Activated naive CD4-positive, alpha-beta T cell treated with anti-CD3 and anti-CD28 coated beads, Interleukin-2, amount 50 U/mL, for 24 hours (primary cell): ENCODE measurements at regions not wholly inside any gene's neighbourhood (a gene's known extent, or its start where the extent isn't known, plus 50 kb on each side); places are given as distances from the start of the nearest gene placed in this dataset.

ENCODE experiments used
- H3K27ac Mint-ChIP-seq: one replicate; pipeline ENCODE4 v1.8.0; 2021; ENCODE audit warnings: mild to moderate bottlenecking, mixed read lengths
- H3K27me3 Mint-ChIP-seq: one replicate; pipeline ENCODE4 v1.8.0; 2021; ENCODE audit warnings: mixed read lengths
- H3K36me3 Mint-ChIP-seq: one replicate; pipeline ENCODE4 v1.8.0; 2021; ENCODE audit warnings: mixed read lengths
- H3K4me1 Mint-ChIP-seq: one replicate; pipeline ENCODE4 v1.8.0; 2021; ENCODE audit warnings: mixed read lengths
- H3K4me3 Mint-ChIP-seq: one replicate; pipeline ENCODE4 v1.8.0; 2021; ENCODE audit warnings: mild to moderate bottlenecking, mixed read lengths
- H3K9me3 Mint-ChIP-seq: one replicate; pipeline ENCODE4 v1.8.0; 2021; ENCODE audit warnings: mixed read lengths

DNA sequence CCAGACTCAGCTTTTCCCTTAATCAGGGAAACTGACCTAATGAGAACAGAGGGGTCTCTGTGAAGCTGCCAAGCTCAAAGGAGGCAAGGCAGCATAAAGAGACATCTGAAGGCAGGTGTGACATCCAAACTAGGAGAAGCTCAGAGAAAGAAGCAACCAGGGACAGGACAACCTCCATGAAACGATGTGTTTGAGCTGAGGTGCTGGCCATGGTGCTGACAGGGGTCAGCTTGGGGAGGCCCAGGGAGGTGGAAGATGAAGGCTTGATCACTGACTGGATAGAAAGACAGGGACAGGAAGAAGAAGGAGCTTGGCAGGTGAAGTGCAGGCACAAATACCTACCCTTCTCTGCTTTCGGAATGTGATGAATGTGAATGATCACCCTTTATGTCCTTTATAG is 179.5 kb upstream of the NSMCE3 start:
- H3K27me3 Mint-ChIP-seq: peaks cover 4% of the 10 kb centered on the region

DNA sequence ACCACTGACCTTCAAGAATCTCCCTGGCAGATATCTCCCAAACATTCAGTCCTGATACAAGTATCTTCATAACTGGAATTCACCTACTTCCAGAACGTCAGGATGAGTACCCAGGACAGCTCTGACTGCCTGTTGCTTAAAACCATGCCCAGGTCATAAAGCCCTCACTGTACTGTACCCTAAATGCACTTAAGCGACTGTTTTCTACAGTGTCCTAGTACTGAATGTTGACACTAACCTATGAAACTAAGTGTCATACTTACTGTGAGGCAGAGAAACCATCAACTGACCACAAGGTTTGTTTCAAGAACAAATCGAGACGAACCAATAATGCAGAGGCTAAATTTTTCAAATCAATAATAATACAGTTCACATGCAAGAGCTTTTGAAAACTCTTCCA is 178.7 kb upstream of the NSMCE3 start:
- H3K27ac Mint-ChIP-seq: no peak overlapping the region
- H3K27me3 Mint-ChIP-seq: peaks cover 4% of the 10 kb centered on the region
- H3K9me3 Mint-ChIP-seq: no peaks in the 10 kb centered on the region
- no peak overlapping the region for H3K4me3 Mint-ChIP-seq
- peaks cover 9% of the 10 kb centered on the region for H3K4me1 Mint-ChIP-seq
- no peaks in the 10 kb centered on the region for H3K36me3 Mint-ChIP-seq

More for the DNA sequence above, 179.5 kb upstream of the NSMCE3 start:
- Mint-ChIP-seq H3K4me1 (peaks cover 17% of the 10 kb centered on the region), H3K36me3 (no peaks in the 10 kb centered on the region), H3K9me3 (no peaks in the 10 kb centered on the region), H3K4me3 (no peak overlapping the region), H3K27ac (no peak overlapping the region)

GRCh38 chr15:29446480-29446879 is 176.9 kb upstream of the NSMCE3 start:
- Mint-ChIP-seq H3K27ac (no peak overlapping the region), H3K27me3 (peaks cover 4% of the 10 kb centered on the region), H3K36me3 (no peaks in the 10 kb centered on the region), H3K4me1 (no peaks in the 10 kb centered on the region), H3K9me3 (no peaks in the 10 kb centered on the region), H3K4me3 (no peak overlapping the region)

- Mint-ChIP-seq H3K4me1 (no peaks in the 10 kb centered on the region), H3K9me3 (no peaks in the 10 kb centered on the region), H3K4me3 (no peak overlapping the region), H3K36me3 (no peaks in the 10 kb centered on the region), H3K27ac (no peak overlapping the region), H3K27me3 (peaks cover 3% of the 10 kb centered on the region)
Observed at GRCh38 chr15:29442532-29442931, 172.9 kb upstream of the NSMCE3 start.

DNA sequence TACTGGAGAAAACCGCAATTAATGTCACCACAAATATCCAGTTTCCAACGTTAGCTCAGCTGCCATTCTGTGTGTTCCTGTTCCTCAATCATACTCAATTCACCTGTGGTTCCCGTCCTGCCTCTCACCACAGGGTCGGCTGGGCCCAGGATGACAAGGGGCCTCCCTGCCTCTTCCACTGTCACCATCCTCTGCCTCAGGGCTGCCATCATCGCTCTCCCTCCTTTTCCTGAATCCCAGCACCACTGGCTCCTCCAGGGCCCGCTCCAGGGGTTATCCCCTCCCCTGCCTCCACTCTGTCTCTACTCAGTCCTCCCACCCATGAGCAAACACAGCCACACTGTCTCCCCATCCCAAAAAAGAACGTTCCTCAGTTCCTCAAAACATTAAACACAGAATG is 170.9 kb upstream of the NSMCE3 start:
- no peaks in the 10 kb centered on the region for H3K36me3 Mint-ChIP-seq

DNA sequence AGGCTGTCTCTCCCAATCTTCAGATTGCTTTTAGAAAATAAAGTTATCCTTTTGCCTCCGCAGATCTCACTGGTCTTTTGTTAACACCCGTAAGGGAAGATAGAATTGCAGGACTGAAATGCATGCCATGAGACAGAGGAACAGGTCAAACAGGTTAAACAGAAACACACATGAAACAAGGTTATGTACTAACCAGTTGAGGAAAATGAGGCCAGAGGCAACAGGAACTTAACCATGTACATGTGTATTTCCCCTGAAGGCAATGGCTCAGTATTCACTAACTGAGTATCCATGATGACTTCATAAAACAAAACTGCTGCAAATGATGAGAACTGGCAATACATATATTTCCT is 169.1 kb upstream of the NSMCE3 start:
- H3K4me1 Mint-ChIP-seq: no peaks in the 10 kb centered on the region
- H3K36me3 Mint-ChIP-seq: no peaks in the 10 kb centered on the region
- H3K27me3 Mint-ChIP-seq: peaks cover 6% of the 10 kb centered on the region
- no peak overlapping the region for H3K4me3 Mint-ChIP-seq
- no peaks in the 10 kb centered on the region for H3K9me3 Mint-ChIP-seq
- no peak overlapping the region for H3K27ac Mint-ChIP-seq

More for the DNA sequence above, 170.9 kb upstream of the NSMCE3 start:
- no peak overlapping the region for H3K27ac Mint-ChIP-seq
- H3K4me1 Mint-ChIP-seq: no peaks in the 10 kb centered on the region
- H3K27me3 Mint-ChIP-seq: peaks cover 4% of the 10 kb centered on the region
- H3K4me3 Mint-ChIP-seq: no peak overlapping the region
- no peaks in the 10 kb centered on the region for H3K9me3 Mint-ChIP-seq

- no peaks in the 10 kb centered on the region for H3K9me3 Mint-ChIP-seq
- no peaks in the 10 kb centered on the region for H3K4me1 Mint-ChIP-seq
- no peak overlapping the region for H3K27ac Mint-ChIP-seq
- H3K36me3 Mint-ChIP-seq: no peaks in the 10 kb centered on the region
- H3K27me3 Mint-ChIP-seq: peaks cover 6% of the 10 kb centered on the region
- H3K4me3 Mint-ChIP-seq: no peak overlapping the region
Observed at GRCh38 chr15:29437888-29438702, 168.5 kb upstream of the NSMCE3 start.

DNA sequence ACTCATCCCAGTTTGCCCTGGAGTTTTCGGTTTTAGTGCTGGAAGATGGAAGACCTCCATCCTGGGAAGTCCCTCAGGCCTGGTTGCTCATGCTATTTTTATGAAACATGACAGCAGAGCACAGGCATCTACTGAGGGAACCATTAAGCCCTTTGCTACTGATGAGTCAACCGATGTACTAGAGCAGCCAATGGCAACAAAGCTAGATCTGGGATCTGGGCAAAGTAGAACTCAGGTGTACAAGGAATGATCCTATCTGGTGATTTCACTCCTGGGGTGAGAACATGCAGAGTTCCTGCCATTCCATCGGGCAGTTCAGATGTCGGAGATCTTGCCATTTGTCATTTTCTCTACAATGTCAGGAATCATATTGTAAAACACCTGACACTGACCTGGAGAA is 166.2 kb upstream of the NSMCE3 start:
- H3K4me3 Mint-ChIP-seq: no peak overlapping the region
- H3K4me1 Mint-ChIP-seq: no peaks in the 10 kb centered on the region
- H3K27me3 Mint-ChIP-seq: peaks cover 9% of the 10 kb centered on the region
- H3K36me3 Mint-ChIP-seq: no peaks in the 10 kb centered on the region
- no peaks in the 10 kb centered on the region for H3K9me3 Mint-ChIP-seq
- no peak overlapping the region for H3K27ac Mint-ChIP-seq

GRCh38 chr15:29434280-29434679 is 164.7 kb upstream of the NSMCE3 start:
- no peaks in the 10 kb centered on the region for H3K4me1 Mint-ChIP-seq
- H3K36me3 Mint-ChIP-seq: no peaks in the 10 kb centered on the region
- H3K27ac Mint-ChIP-seq: no peak overlapping the region
- H3K9me3 Mint-ChIP-seq: no peaks in the 10 kb centered on the region
- H3K4me3 Mint-ChIP-seq: no peak overlapping the region
- peaks cover 6% of the 10 kb centered on the region for H3K27me3 Mint-ChIP-seq

DNA sequence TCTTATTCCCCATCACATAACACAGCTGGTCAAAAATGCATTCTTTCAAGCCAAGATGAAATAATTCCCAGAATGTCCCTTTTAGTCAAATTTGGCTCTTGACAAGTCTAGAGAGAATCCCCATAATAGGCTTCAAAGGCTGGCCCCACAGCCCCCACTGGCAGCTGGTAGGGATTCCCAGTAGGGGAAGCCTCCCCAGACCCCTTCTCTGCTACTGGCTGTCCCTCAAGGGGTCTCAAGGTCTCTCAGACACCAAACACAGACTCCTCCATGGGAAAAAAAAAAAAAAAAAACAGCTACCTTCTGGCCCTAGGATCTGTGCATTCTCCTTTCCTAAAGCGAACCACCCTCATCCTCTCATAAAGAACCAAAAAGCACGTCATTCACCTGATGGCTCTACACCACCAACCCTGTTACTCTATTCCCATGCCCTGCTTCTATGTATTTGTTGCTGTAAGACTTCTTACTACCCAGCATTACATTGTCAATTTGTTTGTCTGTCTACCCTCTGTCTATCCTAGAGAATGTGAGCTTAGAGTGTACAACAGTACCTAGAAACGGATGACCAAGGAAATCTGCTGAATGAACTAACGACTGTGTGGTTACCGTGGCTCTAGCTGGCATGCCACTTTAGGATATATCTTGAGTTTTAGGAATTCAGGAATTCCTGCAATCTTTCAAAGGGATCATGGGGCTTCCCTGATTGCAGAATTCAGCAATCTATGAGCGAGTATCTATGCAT is 164.1 kb upstream of the NSMCE3 start:
- H3K36me3 Mint-ChIP-seq: no peaks in the 10 kb centered on the region
- H3K4me3 Mint-ChIP-seq: no peak overlapping the region
- no peaks in the 10 kb centered on the region for H3K9me3 Mint-ChIP-seq
- H3K27me3 Mint-ChIP-seq: peaks cover 6% of the 10 kb centered on the region
- no peak overlapping the region for H3K27ac Mint-ChIP-seq
- no peaks in the 10 kb centered on the region for H3K4me1 Mint-ChIP-seq

GRCh38 chr15:29433050-29433318 is 163.4 kb upstream of the NSMCE3 start:
- H3K27me3 Mint-ChIP-seq: peaks cover 6% of the 10 kb centered on the region
- no peak overlapping the region for H3K27ac Mint-ChIP-seq
- H3K9me3 Mint-ChIP-seq: no peaks in the 10 kb centered on the region
- no peaks in the 10 kb centered on the region for H3K4me1 Mint-ChIP-seq
- H3K36me3 Mint-ChIP-seq: no peaks in the 10 kb centered on the region
- H3K4me3 Mint-ChIP-seq: no peak overlapping the region

- Mint-ChIP-seq H3K27ac (no peak overlapping the region), H3K36me3 (no peaks in the 10 kb centered on the region), H3K27me3 (peaks cover 10% of the 10 kb centered on the region), H3K4me3 (no peak overlapping the region), H3K9me3 (no peaks in the 10 kb centered on the region), H3K4me1 (no peaks in the 10 kb centered on the region)
Observed at GRCh38 chr15:29432191-29433049, 162.8 kb upstream of the NSMCE3 start.

GRCh38 chr15:29430831-29431230 is 161.2 kb upstream of the NSMCE3 start:
- Mint-ChIP-seq H3K36me3 (no peaks in the 10 kb centered on the region), H3K9me3 (no peaks in the 10 kb centered on the region), H3K27me3 (peaks cover 9% of the 10 kb centered on the region), H3K4me3 (no peak overlapping the region), H3K4me1 (no peaks in the 10 kb centered on the region), H3K27ac (no peak overlapping the region)

- Mint-ChIP-seq H3K4me1 (no peaks in the 10 kb centered on the region), H3K4me3 (no peak overlapping the region), H3K36me3 (no peaks in the 10 kb centered on the region), H3K27ac (no peak overlapping the region), H3K27me3 (peaks cover 10% of the 10 kb centered on the region), H3K9me3 (no peaks in the 10 kb centered on the region)
Observed at GRCh38 chr15:29430124-29430523, 160.5 kb upstream of the NSMCE3 start.

DNA sequence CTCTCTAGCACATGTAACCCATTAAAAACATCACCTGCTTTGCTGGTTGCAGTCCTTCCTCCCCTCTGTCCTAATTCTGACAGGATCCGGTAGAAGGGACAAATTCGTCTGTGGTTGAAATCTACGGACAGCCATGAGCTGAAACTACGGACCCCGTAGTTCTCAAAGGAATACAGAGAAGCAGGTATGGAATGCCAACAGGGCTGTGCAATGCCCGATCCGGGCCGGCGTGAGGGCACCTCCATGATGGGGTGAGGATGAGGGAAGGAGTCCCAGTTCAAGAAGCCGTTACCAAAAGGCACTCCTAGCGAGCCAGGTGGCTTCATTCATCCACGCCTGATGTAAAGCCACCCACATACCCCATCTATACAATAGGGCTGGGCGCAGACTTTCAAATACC is 160.0 kb upstream of the NSMCE3 start:
- H3K4me1 Mint-ChIP-seq: no peaks in the 10 kb centered on the region
- H3K4me3 Mint-ChIP-seq: no peak overlapping the region
- no peaks in the 10 kb centered on the region for H3K9me3 Mint-ChIP-seq
- H3K36me3 Mint-ChIP-seq: no peaks in the 10 kb centered on the region
- no peak overlapping the region for H3K27ac Mint-ChIP-seq
- H3K27me3 Mint-ChIP-seq: peaks cover 12% of the 10 kb centered on the region
